MM.1S (cell line): ENCODE measurements at regions not wholly inside any gene's neighbourhood (a gene's known extent, or its start where the extent isn't known, plus 50 kb on each side); places are given as distances from the start of the nearest gene placed in this dataset.
"Not testable (repeated sequence)": the region's sequence is repeated elsewhere in the genome, so short reads cannot be mapped to it uniquely, and the experiment has no call there.

Experiments used
- DNase-seq: peaks from one replicate; pipeline ENCODE4 v3.0.0-alpha.2; 2015
- H2AFZ ChIP-seq: fragments of 300-600 bp; sonication (generic); 2 replicates; pipeline ENCODE4 v1.6.0; 2016; ENCODE audit warnings: antibody characterized with exemption, low read length
- H3F3A ChIP-seq: fragments of 300-600 bp; sonication (generic); 2 replicates; pipeline ENCODE4 v1.6.1; 2016; ENCODE audit warnings: mild to moderate bottlenecking, antibody characterized with exemption, low read length, moderate library complexity, mixed read lengths; ENCODE audit not compliant: insufficient read depth
- H3K27ac ChIP-seq: fragments of 300-600 bp; sonication (generic); 2 replicates; pipeline ENCODE4 v1.5.1; 2016; ENCODE audit warnings: mild to moderate bottlenecking, low read length
- H3K27me3 ChIP-seq: fragments of 300-600 bp; sonication (generic); replicated peaks from 2 replicates; pipeline ENCODE4 v1.6.0; 2016; ENCODE audit warnings: low read length; ENCODE audit not compliant: insufficient read depth
- H3K36me3 ChIP-seq: fragments of 300-600 bp; sonication (generic); replicated peaks from 2 replicates; pipeline ENCODE4 v1.6.1; 2016; ENCODE audit warnings: mild to moderate bottlenecking, low read length, mixed read lengths; ENCODE audit not compliant: insufficient read depth
- H3K4me1 ChIP-seq: fragments of 300-600 bp; sonication (generic); 2 replicates; pipeline ENCODE4 v1.6.1; 2016; ENCODE audit warnings: low read length, mixed read lengths
- H3K4me2 ChIP-seq: fragments of 300-600 bp; sonication (generic); 2 replicates; pipeline ENCODE4 v1.6.0; 2016; ENCODE audit warnings: low read depth, low read length
- H3K4me3 ChIP-seq: fragments of 300-600 bp; sonication (generic); 2 replicates; pipeline ENCODE4 v1.5.1; 2016; ENCODE audit warnings: low read length, mixed read lengths
- H3K79me2 ChIP-seq: fragments of 300-600 bp; sonication (generic); 2 replicates; pipeline ENCODE4 v1.6.1; 2016; ENCODE audit warnings: mixed run types, low read length, mixed read lengths
- H3K9ac ChIP-seq: fragments of 300-600 bp; sonication (generic); 2 replicates; pipeline ENCODE4 v1.6.1; 2016; ENCODE audit warnings: low read length, mixed read lengths
- H3K9me2 ChIP-seq: fragments of 300-600 bp; sonication (generic); replicated peaks from 2 replicates; pipeline ENCODE4 v1.6.1; 2016; ENCODE audit warnings: mild to moderate bottlenecking, low read length, mixed read lengths; ENCODE audit not compliant: insufficient read depth
- H3K9me3 ChIP-seq: fragments of 300-600 bp; sonication (generic); replicated peaks from 2 replicates; pipeline ENCODE4 v1.6.1; 2016; ENCODE audit warnings: mild to moderate bottlenecking, low read length, mixed read lengths; ENCODE audit not compliant: insufficient read depth
- H4K20me1 ChIP-seq: fragments of 300-600 bp; sonication (generic); 2 replicates; pipeline ENCODE4 v1.6.1; 2016; ENCODE audit warnings: mild to moderate bottlenecking, low read length, moderate library complexity, mixed read lengths; ENCODE audit not compliant: insufficient read depth
- EZH2 ChIP-seq: fragments of 300-600 bp; sonication (generic); optimal IDR thresholded peaks from 2 replicates; pipeline ENCODE3; 2017; ENCODE audit warnings: low read depth, mild to moderate bottlenecking, antibody characterized with exemption, low read length, mixed read lengths
- EZH2phosphoT487 ChIP-seq: fragments of 300-600 bp; sonication (generic); IDR thresholded peaks from 2 replicates; pipeline ENCODE4 v1.6.1; 2018; ENCODE audit warnings: antibody characterized with exemption, low read length
- TF ChIP-seq, protein P1 (sequence below): fragments of 300-600 bp; sonication (generic); IDR thresholded peaks from 2 replicates; pipeline ENCODE4 v1.5.1; 2016; ENCODE audit warnings: antibody characterized with exemption, low read length, mixed read lengths

DNA sequence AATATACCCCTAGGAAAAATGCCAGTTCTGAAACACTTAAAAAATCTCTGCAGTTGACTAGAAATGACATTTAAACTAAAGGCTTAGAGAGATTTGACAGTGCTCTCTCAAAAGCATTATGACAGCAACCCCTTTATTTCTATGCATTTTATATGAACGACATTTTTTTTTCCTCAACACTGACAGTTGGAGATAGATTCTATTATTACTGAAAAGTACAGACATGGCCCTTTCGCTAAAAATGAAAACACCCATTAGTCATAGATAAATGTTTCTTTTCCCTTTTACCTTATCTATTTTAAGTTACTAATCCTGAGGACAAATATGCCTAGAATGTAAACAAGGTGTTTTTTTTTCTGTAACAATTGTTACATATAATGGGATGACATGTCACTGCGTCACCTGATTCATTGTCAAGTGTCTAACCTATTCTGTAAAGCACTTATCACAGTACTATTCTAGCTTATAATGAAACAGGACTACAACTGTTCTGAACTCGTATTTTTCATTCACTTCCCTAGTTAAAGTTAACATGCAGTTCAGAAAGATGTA, 1169.6 kb upstream of the CRIM1 start:
- Histone ChIP-seq H3K79me2 (no peaks in the 10 kb centered on the region), H3K9ac (no peak overlapping the region), H3K27me3 (no peaks in the 10 kb centered on the region), H3K4me3 (no peak overlapping the region), H3K9me2 (no peaks in the 10 kb centered on the region), H4K20me1 (no peaks in the 10 kb centered on the region), H3F3A (no peaks in the 10 kb centered on the region), H3K9me3 (no peaks in the 10 kb centered on the region), H3K27ac (no peak overlapping the region), H3K36me3 (no peaks in the 10 kb centered on the region), H3K4me2 (no peak overlapping the region), H2AFZ (no peak overlapping the region), H3K4me1 (no peaks in the 10 kb centered on the region)
- TF ChIP-seq, protein P1, sequence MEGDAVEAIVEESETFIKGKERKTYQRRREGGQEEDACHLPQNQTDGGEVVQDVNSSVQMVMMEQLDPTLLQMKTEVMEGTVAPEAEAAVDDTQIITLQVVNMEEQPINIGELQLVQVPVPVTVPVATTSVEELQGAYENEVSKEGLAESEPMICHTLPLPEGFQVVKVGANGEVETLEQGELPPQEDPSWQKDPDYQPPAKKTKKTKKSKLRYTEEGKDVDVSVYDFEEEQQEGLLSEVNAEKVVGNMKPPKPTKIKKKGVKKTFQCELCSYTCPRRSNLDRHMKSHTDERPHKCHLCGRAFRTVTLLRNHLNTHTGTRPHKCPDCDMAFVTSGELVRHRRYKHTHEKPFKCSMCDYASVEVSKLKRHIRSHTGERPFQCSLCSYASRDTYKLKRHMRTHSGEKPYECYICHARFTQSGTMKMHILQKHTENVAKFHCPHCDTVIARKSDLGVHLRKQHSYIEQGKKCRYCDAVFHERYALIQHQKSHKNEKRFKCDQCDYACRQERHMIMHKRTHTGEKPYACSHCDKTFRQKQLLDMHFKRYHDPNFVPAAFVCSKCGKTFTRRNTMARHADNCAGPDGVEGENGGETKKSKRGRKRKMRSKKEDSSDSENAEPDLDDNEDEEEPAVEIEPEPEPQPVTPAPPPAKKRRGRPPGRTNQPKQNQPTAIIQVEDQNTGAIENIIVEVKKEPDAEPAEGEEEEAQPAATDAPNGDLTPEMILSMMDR: no peak
- TF ChIP-seq EZH2 (no peak), EZH2phosphoT487 (no peak)
- no peak for DNase-seq

DNA sequence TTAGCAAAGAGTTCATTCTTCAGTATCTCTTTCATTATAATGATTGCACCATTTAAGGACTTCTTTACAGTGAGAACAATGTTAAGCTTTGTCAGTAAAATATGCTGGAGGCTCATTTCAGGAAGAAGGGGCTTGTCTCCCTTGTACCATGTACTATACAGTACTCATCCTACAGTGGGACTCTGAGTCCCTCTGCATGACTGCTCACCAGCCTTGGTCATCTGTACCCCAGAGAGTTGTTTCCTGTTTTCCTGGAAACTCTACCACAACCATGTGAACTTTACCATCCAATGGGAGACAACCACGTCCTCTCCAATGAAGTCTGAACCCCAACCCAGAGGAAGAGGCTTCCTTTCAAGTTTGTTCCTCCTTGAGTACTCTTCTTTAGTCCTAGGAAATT, 1171.1 kb upstream of the CRIM1 start:
- no peaks in the 10 kb centered on the region for H4K20me1 ChIP-seq
- TF ChIP-seq, protein P1: no peak
- TF ChIP-seq EZH2phosphoT487: no peak
- TF ChIP-seq EZH2: no peak
- no peaks in the 10 kb centered on the region for H3K9me3 ChIP-seq
- no peak overlapping the region for H3K27ac ChIP-seq
- H3K9me2 ChIP-seq: no peaks in the 10 kb centered on the region
- no peak overlapping the region for H3K9ac ChIP-seq
- DNase-seq: no peak
- no peaks in the 10 kb centered on the region for H3K27me3 ChIP-seq
- no peaks in the 10 kb centered on the region for H3F3A ChIP-seq
- H3K36me3 ChIP-seq: no peaks in the 10 kb centered on the region
- no peaks in the 10 kb centered on the region for H3K4me1 ChIP-seq
- no peak overlapping the region for H3K4me2 ChIP-seq
- no peak overlapping the region for H2AFZ ChIP-seq
- no peaks in the 10 kb centered on the region for H3K79me2 ChIP-seq
- no peak overlapping the region for H3K4me3 ChIP-seq

- not testable (repeated sequence) for H3K36me3 ChIP-seq, DNase-seq, H3K9ac ChIP-seq, H3K4me1 ChIP-seq, H3K9me2 ChIP-seq, H3K4me3 ChIP-seq, H3K27me3 ChIP-seq, H3K79me2 ChIP-seq, H3K4me2 ChIP-seq, H4K20me1 ChIP-seq, H3K27ac ChIP-seq, H3F3A ChIP-seq, H3K9me3 ChIP-seq, H2AFZ ChIP-seq
These were observed 1178.9 kb upstream of the CRIM1 start for GRCh38 chr2:35176726-35177125.

DNA sequence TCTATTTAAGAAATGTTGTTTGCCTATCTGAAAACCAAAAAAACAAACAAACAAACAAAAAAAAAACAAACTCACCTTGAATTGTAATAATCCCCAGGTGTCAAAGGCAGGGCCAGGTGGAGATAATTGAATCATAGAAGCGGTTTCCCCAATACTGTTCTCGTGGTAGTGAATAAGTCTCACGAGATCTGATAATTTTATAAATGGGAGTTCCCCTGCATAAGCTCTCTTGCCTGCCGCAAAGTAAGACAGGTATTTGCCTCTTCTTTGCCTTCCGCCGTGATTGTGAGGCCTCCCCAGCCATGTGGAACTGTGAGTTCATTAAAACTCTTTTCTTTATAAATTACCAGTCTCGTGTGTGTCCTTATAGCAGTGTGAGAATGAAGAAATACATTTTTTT, 1180.7 kb upstream of the CRIM1 start:
- Histone ChIP-seq H3K4me3 (no peak overlapping the region), H3K4me2 (no peak overlapping the region), H3K36me3 (no peaks in the 10 kb centered on the region), H3K9me2 (no peaks in the 10 kb centered on the region), H3F3A (no peaks in the 10 kb centered on the region), H4K20me1 (no peaks in the 10 kb centered on the region), H3K79me2 (no peaks in the 10 kb centered on the region), H3K27ac (no peak overlapping the region), H3K27me3 (no peaks in the 10 kb centered on the region), H3K9ac (no peak overlapping the region), H3K9me3 (no peaks in the 10 kb centered on the region), H2AFZ (no peak overlapping the region), H3K4me1 (0 out of 2 replicates have a peak, but pooled peaks cover 2% of the 10 kb centered on the region)
- TF ChIP-seq EZH2phosphoT487: no peak
- no peak for TF ChIP-seq EZH2
- DNase-seq: no peak
